Prostate gland (tissue), 2 donors: ENCODE measurements at regions not wholly inside any gene's neighbourhood (a gene's known extent, or its start where the extent isn't known, plus 50 kb on each side); places are given as distances from the start of the nearest gene placed in this dataset.

Experiments
- CTCF ChIP-seq, 4 experiments: fragments of 200-600 bp in 2 of 4; fragments of 450-650 bp in 2 of 4; sonication (generic) in 2 of 4; IDR thresholded peaks; 1 replicate in 3 of 4; 2 replicates in 1 of 4; pipeline ENCODE4 v1.5.1; 2016 to 2019; ENCODE audit warnings: antibody characterized with exemption in 4 of 4, mild to moderate bottlenecking in 2 of 4, moderate library complexity in 2 of 4
- POLR2A ChIP-seq: fragments of 450-650 bp; IDR thresholded peaks from one replicate; pipeline ENCODE4 v1.6.1; 2016; ENCODE audit warnings: antibody characterized with exemption, mild to moderate bottlenecking

- TF ChIP-seq CTCF (IDR thresholded peaks at IDR 0.05) (no peak), POLR2A (no peak)
Measured at GRCh38 chr20:39516964-39517363, 554.8 kb downstream of the DHX35 start.
